Frontal cortex (tissue), 3 donors: ENCODE measurements at regions not wholly inside any gene's neighbourhood (a gene's known extent, or its start where the extent isn't known, plus 50 kb on each side); places are given as distances from the start of the nearest gene placed in this dataset.

Source experiments
- DNase-seq, 2 donors: peaks; one replicate each; pipeline ENCODE4 v3.0.0; 2012; ENCODE audit warnings: low spot score in 2 of 2
- FAIRE-seq: peaks from 2 replicates; lab custom pipeline; 2012; peaks lifted over from hg19 to GRCh38; lab: Jason Lieb, UNC
- donor health status: control.
- donor health status: control.
- donor health status: control.

DNA sequence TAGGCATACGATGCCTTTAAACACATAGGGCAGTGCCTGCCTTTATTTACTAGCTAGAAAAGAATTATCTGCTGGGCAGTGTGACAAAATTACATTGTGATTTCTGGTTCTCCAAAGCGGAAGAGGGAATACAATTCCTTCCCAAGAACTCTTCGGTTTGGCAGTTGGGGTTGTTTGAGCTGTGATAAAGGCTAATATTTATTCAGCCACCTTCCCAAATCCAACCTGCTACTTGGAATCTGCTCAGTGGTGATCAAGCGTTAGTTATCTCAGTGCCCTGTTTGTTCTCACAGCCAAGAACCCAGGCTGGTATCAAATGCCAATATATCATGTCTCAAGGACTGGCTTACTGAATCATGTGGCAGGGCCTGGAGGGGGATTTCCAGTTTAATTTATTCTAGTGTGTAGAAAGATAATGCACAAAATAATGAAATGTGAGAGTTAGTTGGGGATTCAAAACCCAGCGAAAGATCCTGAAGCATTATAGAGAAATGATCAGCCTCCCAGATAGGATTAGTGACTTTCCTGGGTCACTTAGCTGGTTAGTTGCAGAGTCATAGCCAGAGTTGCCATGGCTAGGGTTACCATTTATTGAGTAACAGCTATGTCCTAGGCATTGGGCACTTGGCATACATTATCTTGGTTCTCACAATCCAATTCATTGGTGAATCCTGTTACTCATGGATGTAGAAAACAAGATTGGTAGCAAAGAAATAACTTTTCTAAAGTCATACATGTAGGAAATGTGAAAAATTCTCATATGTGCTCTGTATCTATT is 457.0 kb upstream of the KLF4 start:
- FAIRE-seq (no peak), DNase-seq (no peak)

- DNase-seq (no peak), FAIRE-seq (no peak)
Observed at GRCh38 chr9:107945961-107946360, 456.4 kb upstream of the KLF4 start.

DNA sequence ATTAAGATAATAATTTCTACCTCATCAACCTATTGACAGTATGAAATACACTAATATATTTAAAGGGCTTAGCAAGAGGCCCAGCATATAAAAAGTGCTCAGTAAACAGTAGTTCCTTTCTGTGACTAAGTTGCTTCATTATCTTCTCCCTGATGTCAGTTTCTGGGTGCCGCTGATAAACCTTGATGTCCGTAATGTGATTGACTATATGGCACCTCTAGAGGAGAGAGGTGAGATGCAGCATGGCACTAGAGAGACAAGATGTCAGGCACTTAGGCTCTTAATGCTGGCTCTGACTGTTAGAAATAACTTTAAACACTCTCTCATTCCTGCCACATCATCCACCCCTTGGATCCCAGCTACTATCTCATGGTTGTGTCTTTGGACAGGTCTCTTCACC is 455.9 kb upstream of the KLF4 start:
- FAIRE-seq (no peak), DNase-seq (no peak)

GRCh38 chr9:107944387-107944786 is 454.8 kb upstream of the KLF4 start:
- FAIRE-seq (no peak), DNase-seq (no peak)

DNA sequence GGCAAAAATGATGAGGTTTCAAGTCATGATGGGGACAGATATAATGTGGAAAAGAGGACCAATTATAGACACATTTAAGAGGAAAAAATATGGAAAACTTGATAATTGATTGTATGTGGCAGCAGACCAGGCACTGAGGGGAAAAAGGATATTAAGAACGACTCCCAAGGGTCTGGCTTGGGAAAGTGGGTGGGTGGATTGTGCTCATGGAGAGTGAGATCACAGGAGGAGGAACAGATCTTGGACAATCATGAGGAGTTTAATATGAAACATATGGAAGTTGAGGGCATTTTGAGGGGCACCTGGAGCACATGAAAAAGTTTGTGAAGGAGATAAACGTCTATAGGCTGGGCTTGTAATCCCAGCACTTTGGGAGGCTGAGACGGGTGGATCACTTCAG is 454.3 kb upstream of the KLF4 start:
- FAIRE-seq: no peak
- DNase-seq: no peak

DNA sequence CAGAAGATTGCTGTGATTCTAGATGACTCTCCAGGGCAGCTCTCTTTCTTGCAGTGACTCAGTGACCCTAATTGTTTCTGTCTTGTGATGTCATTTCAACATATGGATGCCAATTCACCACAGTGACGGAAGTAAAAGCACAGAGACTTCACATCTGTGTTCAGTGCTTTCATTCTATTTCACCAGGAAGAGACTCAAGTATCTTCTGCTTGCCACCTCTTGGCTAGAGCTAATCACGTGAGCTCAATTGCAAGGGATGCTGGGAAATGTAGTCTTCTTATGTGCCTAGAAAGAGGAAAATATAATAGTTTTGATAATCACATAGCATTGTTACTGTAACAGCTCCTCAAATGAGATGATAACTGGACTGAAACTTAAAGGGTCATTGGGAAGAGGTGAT is 453.3 kb upstream of the KLF4 start:
- DNase-seq (no peak), FAIRE-seq (no peak)

DNA sequence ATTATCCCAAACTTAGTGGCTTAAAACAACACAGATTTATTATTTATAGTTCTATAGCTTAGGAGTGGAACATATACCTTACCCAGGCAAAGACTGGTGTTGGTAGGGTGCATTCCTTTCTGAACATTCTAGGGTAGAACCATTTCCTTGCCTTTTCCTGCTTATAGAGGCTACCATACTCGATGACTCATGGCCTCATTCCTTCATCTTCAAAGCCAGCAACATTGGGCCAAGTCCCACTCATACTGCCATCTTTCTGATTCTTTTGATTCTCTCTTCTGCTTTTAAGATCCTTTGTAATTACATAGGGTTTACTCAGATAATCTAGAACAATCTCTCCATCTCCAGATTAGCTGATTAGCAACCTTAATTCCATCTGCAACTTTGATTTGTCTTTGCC is 452.7 kb upstream of the KLF4 start:
- DNase-seq (no peak), FAIRE-seq (no peak)

DNA sequence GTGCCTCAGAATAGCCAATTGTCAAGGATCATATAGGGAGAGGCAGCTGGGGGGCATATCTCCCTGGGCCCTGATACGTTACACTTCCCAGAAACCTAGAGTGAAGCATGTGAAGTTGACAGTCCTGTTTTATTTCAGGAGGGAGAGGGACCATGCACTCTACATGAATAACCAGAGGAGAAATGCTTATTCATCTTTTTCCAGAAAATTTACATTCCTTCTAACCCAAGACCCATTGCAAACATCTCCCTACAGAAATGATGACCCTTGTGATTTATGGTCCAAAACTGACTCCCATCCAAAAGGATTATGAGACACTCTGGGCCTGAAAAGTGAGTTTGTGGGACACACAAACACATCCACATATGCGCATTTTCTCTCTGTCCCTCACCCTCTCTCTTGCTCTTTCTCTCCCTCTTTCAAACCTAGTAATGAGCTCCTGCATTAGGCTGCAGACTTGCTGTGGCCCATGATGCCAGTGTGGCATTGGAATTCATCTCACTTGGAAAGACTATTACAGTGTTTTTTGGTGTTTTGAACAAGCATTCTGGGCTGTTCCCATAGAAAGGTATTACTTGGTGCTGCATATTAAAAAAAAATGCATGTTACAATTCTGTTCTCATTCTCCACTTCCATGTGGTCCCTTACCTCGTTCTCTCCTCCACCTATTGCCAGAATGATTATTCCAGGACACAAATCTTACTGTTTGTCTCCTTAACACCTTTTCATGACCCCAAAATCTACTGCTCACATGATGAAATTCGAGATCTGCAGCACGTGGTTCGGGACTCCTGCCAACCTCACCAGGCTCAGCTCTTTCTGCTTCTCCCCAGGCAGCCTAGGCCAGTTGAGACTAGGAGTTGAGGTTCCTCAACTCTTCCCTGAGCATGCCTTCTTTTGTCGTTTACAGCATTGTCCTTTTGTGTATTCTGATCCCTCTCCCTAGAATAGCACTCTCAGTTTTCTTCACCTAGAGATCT is 451.3 kb upstream of the KLF4 start:
- FAIRE-seq (no peak), DNase-seq (no peak)

- FAIRE-seq: no peak
Observed at GRCh38 chr9:107938801-107939386, 449.3 kb upstream of the KLF4 start.

DNA sequence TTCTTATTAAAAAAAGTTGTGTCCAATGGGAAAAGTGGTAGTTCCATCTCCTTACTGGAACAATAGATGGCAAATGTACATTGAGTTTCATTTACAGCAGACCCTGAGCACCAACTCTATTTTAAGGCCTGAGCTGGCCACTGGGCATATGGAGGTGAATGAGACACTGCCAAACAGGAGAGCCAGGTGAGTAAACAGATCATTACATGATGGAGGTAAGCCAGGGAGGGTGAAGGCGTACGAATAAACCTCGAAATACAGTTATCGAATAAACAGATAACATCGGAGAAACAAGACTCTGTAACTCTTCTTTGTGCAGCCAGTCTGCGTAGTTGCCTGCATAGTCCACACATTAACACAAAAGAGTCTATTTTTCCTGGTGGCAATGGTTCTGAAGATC is 446.4 kb upstream of the KLF4 start:
- no peak for FAIRE-seq

More at GRCh38 chr9:107938801-107939386, 449.3 kb upstream of the KLF4 start:
- no peak for DNase-seq

DNA sequence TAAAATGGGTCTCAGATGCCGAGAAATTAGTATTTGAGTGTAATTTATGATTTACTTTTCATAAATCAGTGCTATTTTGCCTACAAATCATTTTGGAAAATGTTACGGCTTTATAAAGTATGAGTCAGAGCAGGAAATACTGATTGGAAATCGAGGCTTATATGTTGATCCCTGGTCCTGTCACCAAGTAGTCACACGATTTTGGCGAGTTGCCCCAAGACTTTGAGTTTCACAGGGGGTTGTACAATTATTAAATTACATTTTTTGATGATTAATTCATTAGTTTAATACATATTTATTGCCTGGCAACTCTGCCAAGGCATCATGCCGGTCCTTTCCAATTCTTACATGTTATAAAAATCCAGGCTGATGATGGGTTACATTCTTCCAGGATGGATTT is 443.9 kb upstream of the KLF4 start:
- FAIRE-seq: no peak
- no peak for DNase-seq

More for the DNA sequence above, 446.4 kb upstream of the KLF4 start:
- no peak for DNase-seq

GRCh38 chr9:107933097-107933496 is 443.5 kb upstream of the KLF4 start:
- DNase-seq (no peak), FAIRE-seq (no peak)

DNA sequence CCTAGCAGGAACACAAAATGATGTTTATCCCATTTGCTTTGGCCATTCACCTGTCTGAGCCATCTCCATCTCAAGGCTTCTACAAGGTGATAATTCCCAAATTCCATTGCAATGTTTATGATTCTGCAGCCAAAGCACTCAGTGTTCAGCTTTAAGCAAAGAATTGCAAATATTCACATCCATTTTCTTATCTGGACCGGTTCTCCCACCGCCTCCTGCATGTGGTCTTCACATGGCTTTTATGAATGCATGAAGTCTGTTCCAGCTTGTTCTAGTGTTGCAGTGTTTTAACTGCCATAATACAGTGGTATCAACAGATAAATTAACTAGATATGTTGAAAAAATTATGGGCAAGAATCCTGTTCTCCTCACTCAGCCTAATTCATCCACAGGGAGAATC is 443.0 kb upstream of the KLF4 start:
- no peak for FAIRE-seq

DNA sequence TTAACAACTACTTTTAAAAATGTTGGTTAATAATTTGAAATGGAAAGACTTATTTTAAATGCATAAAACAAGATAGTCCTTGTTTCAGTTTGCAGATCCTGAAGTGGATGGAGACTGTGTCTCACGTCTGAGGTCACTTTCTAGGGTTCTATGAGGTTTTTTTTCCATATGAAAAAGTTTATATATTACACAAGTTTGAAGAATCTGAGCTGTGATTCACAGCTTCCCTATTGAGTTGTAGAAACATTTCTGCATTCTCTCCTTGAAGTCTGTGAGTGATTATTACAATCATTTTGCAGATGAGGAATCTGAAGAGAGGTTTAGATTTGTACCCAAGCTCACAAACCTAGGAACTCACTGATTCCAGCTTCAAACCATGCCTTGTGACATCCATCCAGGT is 442.5 kb upstream of the KLF4 start:
- no peak for FAIRE-seq
- DNase-seq: no peak

More for the DNA sequence above, 443.0 kb upstream of the KLF4 start:
- no peak for DNase-seq

DNA sequence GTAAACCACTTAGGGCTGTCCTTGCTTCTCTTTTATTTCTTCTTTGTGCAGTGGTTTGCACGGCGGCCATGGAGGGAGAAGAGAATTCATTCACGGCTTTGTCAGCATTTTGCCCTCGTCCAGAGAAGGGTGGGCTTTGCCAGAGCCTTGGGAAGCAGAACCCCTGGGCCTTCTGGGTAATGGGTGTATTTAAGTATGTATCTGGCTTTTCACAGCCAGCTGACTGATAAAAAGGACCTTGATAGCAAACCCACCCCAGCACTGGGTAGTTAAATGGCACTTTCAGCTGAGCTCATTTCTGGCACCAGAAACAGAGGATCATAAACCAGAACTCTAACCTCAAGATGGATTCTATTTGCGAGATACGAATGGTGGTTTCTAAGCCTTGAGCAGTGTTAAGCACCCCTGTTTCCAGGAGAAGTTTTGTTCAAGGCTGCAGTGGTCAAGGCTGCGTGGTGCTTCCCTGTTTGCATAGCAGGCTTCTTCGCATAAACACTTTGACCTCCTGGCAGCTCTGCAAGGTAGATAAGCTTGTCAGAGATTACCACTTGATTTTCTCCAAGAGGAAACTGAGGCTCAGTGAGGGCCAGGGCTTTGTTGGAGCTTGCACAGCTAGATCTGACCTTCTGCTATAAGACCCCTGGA is 441.6 kb upstream of the KLF4 start:
- no peak for DNase-seq
- FAIRE-seq: no peak

DNA sequence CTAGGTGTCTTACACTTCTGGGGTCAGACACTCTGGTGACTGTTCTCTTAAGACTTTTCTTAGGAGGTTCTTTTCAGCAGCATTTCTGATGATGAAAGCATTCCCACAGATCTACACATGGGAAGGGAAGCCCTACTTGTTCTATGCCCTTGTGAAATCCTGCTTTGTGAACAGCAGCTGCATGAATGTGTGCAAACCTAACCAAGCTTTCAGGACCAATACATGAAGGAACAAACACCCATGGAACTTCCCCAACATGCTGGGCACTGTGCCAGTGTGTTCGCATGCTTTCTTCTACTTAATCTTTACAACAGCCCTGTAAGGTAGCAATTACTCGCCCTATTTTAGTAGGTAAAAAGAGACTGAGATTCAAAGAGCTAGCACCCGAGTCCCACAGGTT is 439.9 kb upstream of the KLF4 start:
- FAIRE-seq (no peak), DNase-seq (no peak)

GRCh38 chr9:107928701-107929371 is 439.3 kb upstream of the KLF4 start:
- FAIRE-seq: no peak
- DNase-seq: no peak

GRCh38 chr9:107927276-107927675 is 437.7 kb upstream of the KLF4 start:
- FAIRE-seq: no peak
- DNase-seq: no peak

- FAIRE-seq (no peak), DNase-seq (no peak)
Observed at GRCh38 chr9:107925749-107926297, 436.3 kb upstream of the KLF4 start.
